Neural progenitor cell (in vitro differentiated cells): ENCODE measurements at regions not wholly inside any gene's neighbourhood (a gene's known extent, or its start where the extent isn't known, plus 50 kb on each side); places are given as distances from the start of the nearest gene placed in this dataset.

Experiments
- EZH2phosphoT487 ChIP-seq: fragments of 200-600 bp; sonication (generic); IDR thresholded peaks from 2 replicates; pipeline ENCODE4 v1.6.1; 2017; ENCODE audit warnings: antibody characterized with exemption
- TF ChIP-seq, protein P1 (sequence below): fragments of 200-600 bp; sonication (generic); IDR thresholded peaks from 2 replicates; pipeline ENCODE4 v1.5.1; 2017; ENCODE audit warnings: antibody characterized with exemption, mild to moderate bottlenecking

DNA sequence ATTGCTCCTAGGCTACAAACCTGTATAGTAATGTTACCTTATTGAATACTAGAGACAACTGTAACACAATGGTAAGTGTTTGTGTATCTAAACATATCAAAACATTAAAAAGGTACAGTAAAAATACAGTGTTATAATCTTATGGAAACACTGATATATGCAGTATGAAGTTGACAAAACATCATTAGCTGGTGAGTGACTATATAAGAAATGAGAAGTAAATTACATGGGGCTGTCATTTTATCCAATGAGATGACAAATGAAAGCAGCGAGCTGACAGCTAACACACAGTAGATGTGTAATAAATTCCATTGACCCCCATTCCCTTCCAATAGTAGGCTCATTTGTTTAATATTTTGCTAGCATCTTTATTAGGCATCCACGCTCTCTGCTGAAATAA, 198.1 kb upstream of the GHITM start:
- no peak for TF ChIP-seq EZH2phosphoT487
- TF ChIP-seq, protein P1, sequence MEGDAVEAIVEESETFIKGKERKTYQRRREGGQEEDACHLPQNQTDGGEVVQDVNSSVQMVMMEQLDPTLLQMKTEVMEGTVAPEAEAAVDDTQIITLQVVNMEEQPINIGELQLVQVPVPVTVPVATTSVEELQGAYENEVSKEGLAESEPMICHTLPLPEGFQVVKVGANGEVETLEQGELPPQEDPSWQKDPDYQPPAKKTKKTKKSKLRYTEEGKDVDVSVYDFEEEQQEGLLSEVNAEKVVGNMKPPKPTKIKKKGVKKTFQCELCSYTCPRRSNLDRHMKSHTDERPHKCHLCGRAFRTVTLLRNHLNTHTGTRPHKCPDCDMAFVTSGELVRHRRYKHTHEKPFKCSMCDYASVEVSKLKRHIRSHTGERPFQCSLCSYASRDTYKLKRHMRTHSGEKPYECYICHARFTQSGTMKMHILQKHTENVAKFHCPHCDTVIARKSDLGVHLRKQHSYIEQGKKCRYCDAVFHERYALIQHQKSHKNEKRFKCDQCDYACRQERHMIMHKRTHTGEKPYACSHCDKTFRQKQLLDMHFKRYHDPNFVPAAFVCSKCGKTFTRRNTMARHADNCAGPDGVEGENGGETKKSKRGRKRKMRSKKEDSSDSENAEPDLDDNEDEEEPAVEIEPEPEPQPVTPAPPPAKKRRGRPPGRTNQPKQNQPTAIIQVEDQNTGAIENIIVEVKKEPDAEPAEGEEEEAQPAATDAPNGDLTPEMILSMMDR = no peak
